ENCODE measurements at regions not wholly inside any gene's neighbourhood (a gene's known extent, or its start where the extent isn't known, plus 50 kb on each side); places are given as distances from the start of the nearest gene placed in this dataset.

GRCh38 chr12:20188930-20189653 lies 179.2 kb upstream of the PDE3A start:
- Histone ChIP-seq H3K27me3 (ENCODE audit: control insufficient read depth in 3 of 3, insufficient read depth in 3 of 3, low read length in 3 of 3) (no peaks in the 10 kb centered on the region), H3K27ac (ENCODE audit: low read depth, low read length) (no peak overlapping the region), H3K36me3 (ENCODE audit: control insufficient read depth in 3 of 3, insufficient read depth in 3 of 3, low read length in 3 of 3) (no peaks in the 10 kb centered on the region), H3K4me3 (ENCODE audit: low read length in 3 of 3) (no peak overlapping the region), H3K4me1 (ENCODE audit: control insufficient read depth in 3 of 3, insufficient read depth in 3 of 3, low read length in 3 of 3) (no peaks in the 10 kb centered on the region), H3K9me3 (ENCODE audit: control insufficient read depth in 3 of 3, low read length in 3 of 3) (no peaks in the 10 kb centered on the region), H3K9ac (ENCODE audit: low read depth in 1 of 3, low read length in 3 of 3) (no peak overlapping the region)

DNA sequence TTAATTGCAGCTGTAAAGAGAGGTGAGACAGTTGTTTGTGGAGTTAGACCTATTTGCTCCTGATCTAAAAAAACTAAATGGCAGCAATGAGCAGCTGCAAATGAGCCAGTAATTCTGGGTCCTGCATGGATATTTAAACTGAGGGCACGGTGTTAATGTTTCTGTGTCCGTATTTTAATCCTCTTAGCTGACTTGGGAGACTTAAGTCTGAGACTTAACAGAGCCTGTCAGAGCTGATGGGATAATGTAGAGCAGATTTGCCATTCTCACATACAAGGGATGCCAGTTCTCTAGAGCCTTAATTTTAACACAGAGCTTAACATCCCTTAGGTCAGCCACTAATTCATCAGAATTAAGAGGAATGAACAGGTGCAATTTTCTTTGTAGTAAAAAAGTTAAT lies 178.6 kb upstream of the PDE3A start:
- no peaks in the 10 kb centered on the region for H3K36me3 ChIP-seq (ENCODE audit: control insufficient read depth in 3 of 3, insufficient read depth in 3 of 3, low read length in 3 of 3)
- H3K27ac ChIP-seq (ENCODE audit: low read depth, low read length) = no peak overlapping the region
- H3K9me3 ChIP-seq (ENCODE audit: control insufficient read depth in 3 of 3, low read length in 3 of 3) = no peaks in the 10 kb centered on the region
- no peak overlapping the region for H3K4me3 ChIP-seq (ENCODE audit: low read length in 3 of 3)
- H3K4me1 ChIP-seq (ENCODE audit: control insufficient read depth in 3 of 3, insufficient read depth in 3 of 3, low read length in 3 of 3) = no peaks in the 10 kb centered on the region
- no peak overlapping the region for H3K9ac ChIP-seq (ENCODE audit: low read depth in 1 of 3, low read length in 3 of 3)
- no peaks in the 10 kb centered on the region for H3K27me3 ChIP-seq (ENCODE audit: control insufficient read depth in 3 of 3, insufficient read depth in 3 of 3, low read length in 3 of 3)

DNA sequence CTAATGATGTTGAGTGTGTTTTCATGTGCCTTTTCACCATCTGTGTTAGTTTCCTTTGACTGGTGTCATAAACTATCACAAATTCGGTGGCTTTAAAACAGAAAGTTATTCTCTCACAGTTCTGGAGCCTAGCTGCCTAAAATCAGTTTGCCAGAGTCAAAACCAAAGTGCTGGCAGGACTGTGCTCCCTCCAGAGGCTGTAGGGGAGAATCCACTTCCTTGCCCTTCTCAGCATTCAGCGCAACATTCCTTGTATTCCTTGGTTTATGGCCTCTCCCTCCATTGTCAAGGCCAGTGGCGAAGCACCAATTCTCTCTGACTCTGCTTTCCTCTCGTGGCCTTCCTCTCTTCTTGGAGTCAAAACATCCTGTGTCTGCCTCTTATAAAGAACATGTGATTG lies 174.2 kb upstream of the PDE3A start:
- Histone ChIP-seq H3K4me1 (ENCODE audit: control insufficient read depth in 3 of 3, insufficient read depth in 3 of 3, low read length in 3 of 3) (no peaks in the 10 kb centered on the region), H3K36me3 (ENCODE audit: control insufficient read depth in 3 of 3, insufficient read depth in 3 of 3, low read length in 3 of 3) (no peaks in the 10 kb centered on the region), H3K9ac (ENCODE audit: low read depth in 1 of 3, low read length in 3 of 3) (no peak overlapping the region), H3K9me3 (ENCODE audit: control insufficient read depth in 3 of 3, low read length in 3 of 3) (no peaks in the 10 kb centered on the region), H3K27ac (ENCODE audit: low read depth, low read length) (no peak overlapping the region), H3K4me3 (ENCODE audit: low read length in 3 of 3) (no peak overlapping the region), H3K27me3 (ENCODE audit: control insufficient read depth in 3 of 3, insufficient read depth in 3 of 3, low read length in 3 of 3) (no peaks in the 10 kb centered on the region)

DNA sequence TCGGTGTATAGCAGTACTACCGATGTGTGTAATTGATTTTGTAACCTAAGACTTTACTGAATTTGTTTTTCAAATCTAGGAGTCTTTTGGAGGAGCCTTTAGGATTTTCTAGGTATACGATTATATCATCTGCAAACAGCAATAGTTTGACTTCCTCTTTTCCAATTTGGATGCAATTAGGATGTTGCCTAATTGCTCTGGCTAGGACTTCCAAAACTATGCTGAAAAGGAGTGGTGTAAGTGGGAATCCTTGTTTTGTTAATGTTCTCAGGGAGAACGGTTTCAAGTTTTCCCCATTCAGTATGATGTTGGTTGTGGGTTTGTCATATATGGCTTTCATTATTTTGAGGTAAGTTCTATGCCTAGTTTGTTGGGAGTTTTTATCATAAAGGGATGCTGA lies 171.6 kb upstream of the PDE3A start:
- Histone ChIP-seq H3K27me3 (ENCODE audit: control insufficient read depth in 3 of 3, insufficient read depth in 3 of 3, low read length in 3 of 3) (no peaks in the 10 kb centered on the region), H3K9ac (ENCODE audit: low read depth in 1 of 3, low read length in 3 of 3) (no peak overlapping the region), H3K9me3 (ENCODE audit: control insufficient read depth in 3 of 3, low read length in 3 of 3) (no peaks in the 10 kb centered on the region), H3K27ac (ENCODE audit: low read depth, low read length) (no peak overlapping the region), H3K4me3 (ENCODE audit: low read length in 3 of 3) (no peak overlapping the region), H3K36me3 (ENCODE audit: control insufficient read depth in 3 of 3, insufficient read depth in 3 of 3, low read length in 3 of 3) (no peaks in the 10 kb centered on the region), H3K4me1 (ENCODE audit: control insufficient read depth in 3 of 3, insufficient read depth in 3 of 3, low read length in 3 of 3) (no peaks in the 10 kb centered on the region)

DNA sequence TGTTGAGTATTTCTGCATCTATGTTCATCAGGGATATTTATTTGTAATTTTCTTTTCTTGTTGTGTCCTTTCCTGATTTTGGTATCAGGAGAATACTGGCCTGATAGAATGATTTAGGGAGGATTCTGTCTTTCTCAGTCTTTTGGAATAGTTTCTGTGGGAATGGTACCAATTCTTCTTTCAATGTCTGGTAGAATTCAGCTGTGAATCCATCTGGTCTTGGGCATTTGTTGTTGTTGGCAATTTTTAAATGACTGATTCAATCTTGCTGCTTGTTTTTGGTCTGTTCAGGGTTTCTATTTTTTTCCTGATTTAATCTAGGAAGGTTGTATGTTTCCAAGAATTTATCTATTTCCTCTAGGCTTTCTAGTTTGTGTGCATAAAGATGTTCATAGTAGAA lies 170.9 kb upstream of the PDE3A start:
- Histone ChIP-seq H3K9me3 (ENCODE audit: control insufficient read depth in 3 of 3, low read length in 3 of 3) (no peaks in the 10 kb centered on the region), H3K27ac (ENCODE audit: low read depth, low read length) (no peak overlapping the region), H3K9ac (ENCODE audit: low read depth in 1 of 3, low read length in 3 of 3) (no peak overlapping the region), H3K36me3 (ENCODE audit: control insufficient read depth in 3 of 3, insufficient read depth in 3 of 3, low read length in 3 of 3) (no peaks in the 10 kb centered on the region), H3K4me1 (ENCODE audit: control insufficient read depth in 3 of 3, insufficient read depth in 3 of 3, low read length in 3 of 3) (no peaks in the 10 kb centered on the region), H3K4me3 (ENCODE audit: low read length in 3 of 3) (no peak overlapping the region), H3K27me3 (ENCODE audit: control insufficient read depth in 3 of 3, insufficient read depth in 3 of 3, low read length in 3 of 3) (no peaks in the 10 kb centered on the region)

DNA sequence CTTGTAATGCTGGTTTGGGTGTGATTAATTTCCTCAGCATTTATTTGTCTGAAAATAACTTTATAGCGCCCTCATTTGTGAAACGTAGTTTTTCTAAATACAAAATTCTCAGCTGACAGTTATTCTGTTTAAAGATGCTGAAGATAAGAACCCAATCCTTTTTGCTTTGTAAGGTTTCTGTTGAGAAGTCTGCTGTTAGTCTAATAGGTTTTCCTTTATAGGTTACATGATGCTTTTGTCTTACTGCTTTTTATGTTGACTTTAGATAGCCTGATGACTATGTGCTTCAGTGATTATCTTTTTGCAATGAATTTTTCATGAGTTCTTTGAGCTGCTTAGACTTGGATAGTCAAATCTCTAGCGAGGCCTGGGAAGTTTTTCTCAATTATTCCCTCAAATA lies 168.6 kb upstream of the PDE3A start:
- Histone ChIP-seq H3K9ac (ENCODE audit: low read depth in 1 of 3, low read length in 3 of 3) (no peak overlapping the region), H3K27ac (ENCODE audit: low read depth, low read length) (no peak overlapping the region), H3K27me3 (ENCODE audit: control insufficient read depth in 3 of 3, insufficient read depth in 3 of 3, low read length in 3 of 3) (no peaks in the 10 kb centered on the region), H3K36me3 (ENCODE audit: control insufficient read depth in 3 of 3, insufficient read depth in 3 of 3, low read length in 3 of 3) (no peaks in the 10 kb centered on the region), H3K4me3 (ENCODE audit: low read length in 3 of 3) (no peak overlapping the region), H3K4me1 (ENCODE audit: control insufficient read depth in 3 of 3, insufficient read depth in 3 of 3, low read length in 3 of 3) (no peaks in the 10 kb centered on the region), H3K9me3 (ENCODE audit: control insufficient read depth in 3 of 3, low read length in 3 of 3) (no peaks in the 10 kb centered on the region)

- no peaks in the 10 kb centered on the region for H3K36me3 ChIP-seq (ENCODE audit: control insufficient read depth in 3 of 3, insufficient read depth in 3 of 3, low read length in 3 of 3)
- H3K9ac ChIP-seq (ENCODE audit: low read depth in 1 of 3, low read length in 3 of 3) = no peak overlapping the region
- no peaks in the 10 kb centered on the region for H3K4me1 ChIP-seq (ENCODE audit: control insufficient read depth in 3 of 3, insufficient read depth in 3 of 3, low read length in 3 of 3)
- no peaks in the 10 kb centered on the region for H3K27me3 ChIP-seq (ENCODE audit: control insufficient read depth in 3 of 3, insufficient read depth in 3 of 3, low read length in 3 of 3)
- H3K9me3 ChIP-seq (ENCODE audit: control insufficient read depth in 3 of 3, low read length in 3 of 3) = no peaks in the 10 kb centered on the region
- H3K27ac ChIP-seq (ENCODE audit: low read depth, low read length) = no peak overlapping the region
- no peak overlapping the region for H3K4me3 ChIP-seq (ENCODE audit: low read length in 3 of 3)
These were observed 166.6 kb upstream of the PDE3A start for GRCh38 chr12:20201733-20202132.

- no peaks in the 10 kb centered on the region for H3K27me3 ChIP-seq (ENCODE audit: control insufficient read depth in 3 of 3, insufficient read depth in 3 of 3, low read length in 3 of 3)
- no peak overlapping the region for H3K27ac ChIP-seq (ENCODE audit: low read depth, low read length)
- no peak overlapping the region for H3K4me3 ChIP-seq (ENCODE audit: low read length in 3 of 3)
- no peaks in the 10 kb centered on the region for H3K36me3 ChIP-seq (ENCODE audit: control insufficient read depth in 3 of 3, insufficient read depth in 3 of 3, low read length in 3 of 3)
- H3K9ac ChIP-seq (ENCODE audit: low read depth in 1 of 3, low read length in 3 of 3) = no peak overlapping the region
- no peaks in the 10 kb centered on the region for H3K9me3 ChIP-seq (ENCODE audit: control insufficient read depth in 3 of 3, low read length in 3 of 3)
- H3K4me1 ChIP-seq (ENCODE audit: control insufficient read depth in 3 of 3, insufficient read depth in 3 of 3, low read length in 3 of 3) = no peaks in the 10 kb centered on the region
These were observed 162.5 kb upstream of the PDE3A start for GRCh38 chr12:20205854-20206253.

DNA sequence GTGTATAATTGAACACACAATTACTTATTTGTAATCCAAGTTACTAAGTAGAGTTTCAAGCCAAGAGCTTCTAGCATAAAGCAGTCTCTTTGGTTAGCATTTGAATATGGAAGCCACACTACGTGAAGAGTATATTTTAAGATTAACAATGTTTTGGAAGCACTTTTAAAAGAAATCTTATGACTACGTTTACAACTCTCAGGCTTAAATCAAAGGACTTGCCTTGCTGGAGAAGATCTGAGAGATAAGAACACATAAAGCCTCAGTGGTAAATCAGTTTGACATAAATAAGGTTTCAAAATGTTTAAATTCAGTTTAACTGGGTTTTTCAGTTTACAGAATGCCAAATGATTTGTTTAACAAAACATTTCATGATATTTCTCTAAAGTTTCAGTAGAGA lies 161.9 kb upstream of the PDE3A start:
- H3K9ac ChIP-seq (ENCODE audit: low read depth in 1 of 3, low read length in 3 of 3) = no peak overlapping the region
- no peak overlapping the region for H3K27ac ChIP-seq (ENCODE audit: low read depth, low read length)
- H3K4me1 ChIP-seq (ENCODE audit: control insufficient read depth in 3 of 3, insufficient read depth in 3 of 3, low read length in 3 of 3) = no peaks in the 10 kb centered on the region
- H3K27me3 ChIP-seq (ENCODE audit: control insufficient read depth in 3 of 3, insufficient read depth in 3 of 3, low read length in 3 of 3) = no peaks in the 10 kb centered on the region
- H3K4me3 ChIP-seq (ENCODE audit: low read length in 3 of 3) = no peak overlapping the region
- H3K9me3 ChIP-seq (ENCODE audit: control insufficient read depth in 3 of 3, low read length in 3 of 3) = no peaks in the 10 kb centered on the region
- H3K36me3 ChIP-seq (ENCODE audit: control insufficient read depth in 3 of 3, insufficient read depth in 3 of 3, low read length in 3 of 3) = no peaks in the 10 kb centered on the region

DNA sequence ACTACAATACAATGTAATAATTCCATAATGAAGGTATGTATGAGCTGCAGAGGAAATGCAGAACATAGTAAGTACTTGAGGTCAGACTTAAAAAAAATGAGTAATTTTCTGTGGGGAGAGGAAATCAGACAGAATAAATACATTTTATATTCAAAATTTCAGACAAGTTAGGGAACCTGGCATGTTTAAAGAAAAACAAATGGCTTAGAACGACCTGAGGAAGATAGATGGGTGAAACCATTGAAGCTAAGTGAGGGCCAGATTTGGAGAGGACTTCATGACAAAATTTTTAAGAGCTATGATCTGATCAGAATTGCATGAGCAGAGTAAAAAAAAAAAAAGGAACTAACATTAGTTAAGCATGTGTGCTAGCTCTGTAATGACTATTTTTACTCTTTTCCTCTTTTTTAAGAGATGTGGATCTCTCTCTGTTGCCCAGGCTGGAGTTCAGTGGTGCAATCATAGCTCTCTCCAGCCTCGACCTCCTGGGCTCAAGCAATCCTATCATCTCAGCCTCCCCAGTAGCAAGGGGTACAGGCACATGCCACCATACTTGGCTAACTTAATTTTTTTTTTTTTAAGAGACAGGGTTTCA lies 157.6 kb upstream of the PDE3A start:
- H3K27me3 ChIP-seq (ENCODE audit: control insufficient read depth in 3 of 3, insufficient read depth in 3 of 3, low read length in 3 of 3) = no peaks in the 10 kb centered on the region
- H3K27ac ChIP-seq (ENCODE audit: low read depth, low read length) = peak overlapping the region; percentile 10
- no peaks in the 10 kb centered on the region for H3K9me3 ChIP-seq (ENCODE audit: control insufficient read depth in 3 of 3, low read length in 3 of 3)
- no peak overlapping the region for H3K9ac ChIP-seq (ENCODE audit: low read depth in 1 of 3, low read length in 3 of 3)
- H3K4me3 ChIP-seq (ENCODE audit: low read length in 3 of 3) = no peak overlapping the region
- peaks cover 5 to 11% (median 8%) of the 10 kb centered on the region in 3 donors for H3K4me1 ChIP-seq (ENCODE audit: control insufficient read depth in 3 of 3, insufficient read depth in 3 of 3, low read length in 3 of 3)
- H3K36me3 ChIP-seq (ENCODE audit: control insufficient read depth in 3 of 3, insufficient read depth in 3 of 3, low read length in 3 of 3) = no peaks in the 10 kb centered on the region

Measured in skeletal muscle tissue (tissue), 3 donors.